CD4-positive, alpha-beta T cell treated with Interleukin-4 for 1 hour (primary cell): ENCODE measurements at regions not wholly inside any gene's neighbourhood (a gene's known extent, or its start where the extent isn't known, plus 50 kb on each side); places are given as distances from the start of the nearest gene placed in this dataset.

Experiments used
- DNase-seq, 2 donors: peaks; one replicate each; pipeline ENCODE4 v3.0.0-alpha.2; 2020 to 2022

GRCh38 chr15:53462651-53463050 is 296.8 kb downstream of the WDR72 start:
- no peak for DNase-seq

GRCh38 chr15:53461677-53462076 is 297.8 kb downstream of the WDR72 start:
- DNase-seq = no peak

- DNase-seq = no peak
These were observed 300.7 kb downstream of the WDR72 start for GRCh38 chr15:53458736-53459135.

GRCh38 chr15:53457479-53457878 is 302.0 kb downstream of the WDR72 start:
- no peak for DNase-seq

- DNase-seq = no peak
These were observed 304.4 kb downstream of the WDR72 start for GRCh38 chr15:53454843-53455721.

- no peak for DNase-seq
These were observed 305.0 kb downstream of the WDR72 start for GRCh38 chr15:53454535-53454842.

GRCh38 chr15:53453253-53454105 is 306.0 kb downstream of the WDR72 start:
- DNase-seq = no peak

GRCh38 chr15:53448232-53449015 is 311.0 kb downstream of the WDR72 start:
- no peak for DNase-seq

GRCh38 chr15:53447742-53448141 is 311.7 kb downstream of the WDR72 start:
- DNase-seq = no peak

GRCh38 chr15:53447053-53447574 is 312.3 kb downstream of the WDR72 start:
- DNase-seq = no peak

GRCh38 chr15:53446376-53446775 is 313.1 kb downstream of the WDR72 start:
- DNase-seq = no peak

GRCh38 chr15:53445531-53445930 is 313.9 kb downstream of the WDR72 start:
- DNase-seq = no peak

GRCh38 chr15:53437985-53438841 is 321.2 kb downstream of the WDR72 start:
- DNase-seq = no peak

- no peak for DNase-seq
These were observed 322.1 kb downstream of the WDR72 start for GRCh38 chr15:53437366-53437765.

- DNase-seq = no peak
These were observed 325.2 kb downstream of the WDR72 start for GRCh38 chr15:53434174-53434678.

GRCh38 chr15:53416219-53416940 is 343.1 kb downstream of the WDR72 start:
- DNase-seq = no peak

- DNase-seq = no peak
These were observed 345.3 kb downstream of the WDR72 start for GRCh38 chr15:53414167-53414566.

GRCh38 chr15:53412542-53412941 is 346.9 kb downstream of the WDR72 start:
- DNase-seq = no peak

- DNase-seq = no peak
These were observed 354.5 kb downstream of the WDR72 start for GRCh38 chr15:53404930-53405493.

- DNase-seq = no peak
These were observed 358.0 kb downstream of the WDR72 start for GRCh38 chr15:53401503-53401902.

GRCh38 chr15:53400986-53401385 is 358.5 kb downstream of the WDR72 start:
- DNase-seq = no peak
